Sigmoid colon (tissue), 6 donors: ENCODE measurements at regions not wholly inside any gene's neighbourhood (a gene's known extent, or its start where the extent isn't known, plus 50 kb on each side); places are given as distances from the start of the nearest gene placed in this dataset.

Experiments
- DNase-seq: peaks from one replicate; pipeline ENCODE4 v3.0.0-alpha.2; 2019
- H3K27ac ChIP-seq, 4 donors: fragments of 200-600 bp; sonication (generic); one replicate each; pipeline ENCODE4 v1.5.1; 2016 to 2019; ENCODE audit warnings: mild to moderate bottlenecking in 1 of 4
- H3K27me3 ChIP-seq, 3 donors: fragments of 200-600 bp; sonication (generic); one replicate each; pipeline ENCODE4 v1.5.1; 2019; ENCODE audit warnings: mild to moderate bottlenecking in 1 of 3
- H3K36me3 ChIP-seq, 4 donors: fragments of 200-600 bp; sonication (generic); one replicate each; pipeline ENCODE4 v1.5.1; 2016 to 2019
- H3K4me1 ChIP-seq, 4 donors: fragments of 200-600 bp; sonication (generic); one replicate each; pipeline ENCODE4 v1.5.1; 2017 to 2019
- H3K4me3 ChIP-seq, 4 donors: fragments of 200-600 bp; sonication (generic); one replicate each; pipeline ENCODE4 v1.5.1; 2017 to 2019; ENCODE audit warnings: mild to moderate bottlenecking in 2 of 4, moderate library complexity in 1 of 4
- H3K9me3 ChIP-seq, 4 donors: fragments of 200-600 bp in 3 of 4; sonication (generic) in 3 of 4; one replicate each; pipeline versions ENCODE4 v1.5.1 to v1.6.1; 2013 to 2019
- EP300 ChIP-seq, 4 donors: sonication (generic); formaldehyde crosslinking; IDR thresholded peaks; one replicate each; pipeline ENCODE4 v1.6.1; 2017; ENCODE audit warnings: antibody characterized with exemption in 4 of 4
- POLR2A ChIP-seq, 2 donors: fragments of 450-650 bp; IDR thresholded peaks; one replicate each; pipeline ENCODE4 v1.6.1; 2016; ENCODE audit warnings: antibody characterized with exemption in 2 of 2, mild to moderate bottlenecking in 2 of 2, moderate library complexity in 2 of 2
- POLR2AphosphoS5 ChIP-seq, 4 donors: sonication (generic); formaldehyde crosslinking; IDR thresholded peaks; one replicate each; pipeline ENCODE4 v1.6.1; 2017; ENCODE audit warnings: antibody characterized with exemption in 4 of 4
- WGBS, 2 donors: extraction: QIAGEN DNeasy Blood & Tissue Kit; methylation state at CpG; one replicate each; pipeline ENCODE4 v1.1.7; 2013; 5-methylcytosine and 5-hydroxymethylcytosine counted together
- intact Hi-C: fragments of 100-400 bp; cut with DNase I; formaldehyde crosslinking; loops from one replicate; pipeline ENCODE4 v1.15.1; 2023
- TF ChIP-seq, protein P1 (sequence below), 4 experiments: fragments of 450-650 bp in 3 of 4; fragments of 200-600 bp in 1 of 4; IDR thresholded peaks; one replicate each; pipeline ENCODE4 v1.5.1; 2016 to 2019; ENCODE audit warnings: antibody characterized with exemption in 4 of 4, mild to moderate bottlenecking in 3 of 4, moderate library complexity in 2 of 4
- donor health status: healthy with polysubstance abuse.
- donor health status: healthy.

DNA sequence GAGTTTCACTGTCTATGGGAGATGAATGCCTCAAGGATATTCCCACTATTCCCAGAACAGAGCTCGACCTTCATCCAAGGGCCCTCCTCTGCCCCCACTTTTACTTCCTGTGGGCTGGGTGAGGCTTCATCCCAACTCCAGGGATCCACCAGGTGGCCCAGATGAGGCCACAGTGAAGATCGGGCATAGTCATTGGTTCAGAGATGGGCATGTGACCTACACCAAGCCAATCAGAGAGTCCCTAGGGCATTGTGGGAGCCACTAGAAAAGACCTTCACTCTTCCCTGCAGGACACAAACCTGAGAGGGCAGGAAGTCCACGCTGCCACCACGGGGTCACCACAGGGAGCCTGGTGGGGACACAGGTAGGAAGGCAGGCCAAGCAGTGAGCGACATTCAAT lies 72.9 kb upstream of the SLC22A16 start:
- no peak for DNase-seq
- intact Hi-C loops = no loop called here
- no peaks in the 10 kb centered on the region for H3K36me3 ChIP-seq
- TF ChIP-seq EP300 (IDR thresholded peaks at IDR 0.05) (no peak), POLR2A (IDR thresholded peaks at IDR 0.05) (no peak), POLR2AphosphoS5 (IDR thresholded peaks at IDR 0.05) (no peak)
- TF ChIP-seq, protein P1, sequence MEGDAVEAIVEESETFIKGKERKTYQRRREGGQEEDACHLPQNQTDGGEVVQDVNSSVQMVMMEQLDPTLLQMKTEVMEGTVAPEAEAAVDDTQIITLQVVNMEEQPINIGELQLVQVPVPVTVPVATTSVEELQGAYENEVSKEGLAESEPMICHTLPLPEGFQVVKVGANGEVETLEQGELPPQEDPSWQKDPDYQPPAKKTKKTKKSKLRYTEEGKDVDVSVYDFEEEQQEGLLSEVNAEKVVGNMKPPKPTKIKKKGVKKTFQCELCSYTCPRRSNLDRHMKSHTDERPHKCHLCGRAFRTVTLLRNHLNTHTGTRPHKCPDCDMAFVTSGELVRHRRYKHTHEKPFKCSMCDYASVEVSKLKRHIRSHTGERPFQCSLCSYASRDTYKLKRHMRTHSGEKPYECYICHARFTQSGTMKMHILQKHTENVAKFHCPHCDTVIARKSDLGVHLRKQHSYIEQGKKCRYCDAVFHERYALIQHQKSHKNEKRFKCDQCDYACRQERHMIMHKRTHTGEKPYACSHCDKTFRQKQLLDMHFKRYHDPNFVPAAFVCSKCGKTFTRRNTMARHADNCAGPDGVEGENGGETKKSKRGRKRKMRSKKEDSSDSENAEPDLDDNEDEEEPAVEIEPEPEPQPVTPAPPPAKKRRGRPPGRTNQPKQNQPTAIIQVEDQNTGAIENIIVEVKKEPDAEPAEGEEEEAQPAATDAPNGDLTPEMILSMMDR (IDR thresholded peaks at IDR 0.05) = no peak
- WGBS, 2 donors = 92 to 94% methylated on average over 5 of the region's 5 CpGs
- no peak overlapping the region for H3K4me3 ChIP-seq
- no peak overlapping the region for H3K27ac ChIP-seq
- H3K4me1 ChIP-seq = no peaks in the 10 kb centered on the region
- peaks cover 0 to 5% (median 0%) of the 10 kb centered on the region in 4 donors for H3K9me3 ChIP-seq
- H3K27me3 ChIP-seq = no peaks in the 10 kb centered on the region

DNA sequence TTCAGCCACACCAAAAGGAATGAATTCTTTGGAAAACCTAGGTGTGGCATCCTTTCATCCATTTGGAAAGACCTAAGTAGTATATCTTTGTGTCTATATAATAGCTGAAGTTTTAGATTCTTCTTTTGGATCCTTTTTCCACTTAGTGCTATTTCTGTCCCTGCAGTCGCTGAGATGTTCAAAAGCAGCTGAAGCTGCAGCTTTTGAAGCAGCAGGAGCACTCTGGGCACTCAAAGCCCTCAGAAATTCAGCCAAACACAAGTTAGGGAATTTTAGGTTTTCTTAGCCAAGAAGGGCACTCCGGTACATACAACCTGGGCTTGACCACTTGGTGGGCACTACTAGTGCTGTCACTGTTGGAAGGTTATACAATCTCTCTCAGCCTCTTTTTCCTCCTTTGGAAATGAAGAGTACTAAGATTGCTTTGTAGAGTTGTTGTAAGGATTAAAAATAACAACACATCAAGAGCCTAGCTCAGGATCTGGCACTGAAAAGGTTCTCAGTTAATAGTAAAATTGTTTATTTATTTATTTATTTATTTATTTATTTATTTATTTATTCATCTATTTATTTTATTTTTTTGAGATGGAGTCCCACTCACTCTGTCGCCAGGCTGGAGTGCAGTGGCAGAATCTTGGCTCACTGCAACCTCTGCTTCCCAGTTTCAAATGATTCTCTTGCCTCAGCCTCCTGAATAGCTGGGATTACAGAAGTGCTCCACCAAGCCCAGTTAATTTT lies 71.9 kb upstream of the SLC22A16 start:
- 83 to 88% methylated on average over 3 of the region's 3 CpGs for WGBS, 2 donors
- TF ChIP-seq POLR2A (IDR thresholded peaks at IDR 0.05) = no peak
- no peak for TF ChIP-seq POLR2AphosphoS5 (IDR thresholded peaks at IDR 0.05)
- TF ChIP-seq EP300 (IDR thresholded peaks at IDR 0.05) = no peak
- TF ChIP-seq, protein P1 (IDR thresholded peaks at IDR 0.05) = no peak
- DNase-seq = no peak
- peaks cover 0 to 5% (median 0%) of the 10 kb centered on the region in 4 donors for H3K9me3 ChIP-seq
- H3K36me3 ChIP-seq = no peaks in the 10 kb centered on the region
- H3K4me3 ChIP-seq = no peak overlapping the region
- intact Hi-C loops = no loop called here
- H3K27me3 ChIP-seq = no peaks in the 10 kb centered on the region
- no peak overlapping the region for H3K27ac ChIP-seq
- no peaks in the 10 kb centered on the region for H3K4me1 ChIP-seq

DNA sequence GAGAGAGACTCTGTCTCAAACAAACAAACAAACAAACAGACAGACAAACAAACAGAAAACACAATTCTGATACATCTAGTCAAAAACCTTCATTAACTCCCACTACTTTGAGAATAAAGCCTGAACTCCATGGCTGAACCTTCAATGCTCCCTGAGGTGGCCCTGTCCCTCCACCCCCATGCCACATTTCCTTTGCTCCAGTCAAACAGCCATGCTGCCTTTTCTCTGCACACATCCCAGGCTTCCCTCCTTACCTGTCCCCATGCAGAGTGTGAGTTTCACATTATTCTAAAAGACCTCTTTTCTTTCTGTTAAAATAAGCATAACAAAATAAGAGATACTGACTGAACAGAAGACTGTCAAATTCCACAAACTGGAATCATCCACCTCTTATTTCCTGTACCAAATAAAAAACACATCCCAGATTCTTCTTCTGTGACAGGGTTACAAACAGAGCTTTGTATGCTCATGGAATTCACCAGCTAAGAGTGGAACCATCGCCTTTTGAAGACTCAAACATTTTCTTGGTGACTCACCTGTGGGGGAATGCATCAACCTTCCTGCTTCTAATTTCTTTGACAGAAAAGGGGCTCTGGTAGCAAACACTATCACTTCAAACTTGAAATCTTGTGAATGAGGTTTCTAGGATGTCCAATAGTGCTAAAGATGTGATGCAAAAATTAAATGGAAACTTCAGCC lies 71.0 kb upstream of the SLC22A16 start:
- no peak for DNase-seq
- Histone ChIP-seq H3K9me3 (peaks cover 0 to 5% (median 0%) of the 10 kb centered on the region in 4 donors), H3K4me1 (no peaks in the 10 kb centered on the region), H3K27ac (no peak overlapping the region), H3K4me3 (no peak overlapping the region), H3K36me3 (no peaks in the 10 kb centered on the region), H3K27me3 (no peaks in the 10 kb centered on the region)
- WGBS, 2 donors = 88% methylated on average over 1 of the region's 1 CpG
- no peak for TF ChIP-seq POLR2AphosphoS5 (IDR thresholded peaks at IDR 0.05)
- TF ChIP-seq POLR2A (IDR thresholded peaks at IDR 0.05) = no peak
- no peak for TF ChIP-seq EP300 (IDR thresholded peaks at IDR 0.05)
- TF ChIP-seq, protein P1 (IDR thresholded peaks at IDR 0.05) = no peak
- intact Hi-C loops = no loop called here

DNA sequence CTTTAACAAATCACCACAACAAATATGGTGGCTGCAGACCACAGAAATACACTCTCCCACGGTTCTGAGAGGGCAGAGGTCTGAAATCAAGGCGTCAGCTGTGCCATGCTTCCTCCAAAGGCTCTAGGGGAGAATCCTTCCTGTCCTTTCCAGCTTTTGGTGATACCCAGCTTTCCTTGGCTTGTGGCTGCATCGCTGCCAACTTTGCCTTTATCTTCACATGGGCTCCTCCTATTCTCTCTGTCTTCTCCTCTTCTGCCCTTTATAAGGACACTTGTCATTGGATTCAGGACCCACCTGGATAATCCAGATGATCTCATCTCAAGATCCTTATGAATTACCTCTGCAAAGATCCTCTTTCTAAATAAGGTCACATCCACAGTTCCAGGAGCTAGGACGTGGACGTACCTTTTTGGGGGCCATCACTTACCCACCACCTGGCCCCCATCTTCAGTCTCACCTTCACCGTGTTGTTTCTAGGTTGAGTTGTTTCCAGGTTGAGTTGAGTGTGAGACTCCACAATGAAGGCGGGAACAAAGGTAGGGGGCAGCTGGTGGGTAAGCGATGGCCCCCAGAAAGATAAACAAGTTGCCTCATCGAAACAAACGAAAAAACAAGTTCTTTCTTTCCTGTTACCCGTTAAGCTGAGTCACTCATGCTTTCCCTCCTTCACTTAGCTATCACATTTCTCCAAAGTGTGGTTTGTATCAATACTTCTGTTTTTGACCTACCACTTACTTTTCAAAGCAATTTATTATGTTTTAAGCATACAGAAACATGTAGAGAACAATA lies 68.9 kb upstream of the SLC22A16 start:
- no peak overlapping the region for H3K4me3 ChIP-seq
- DNase-seq = no peak
- WGBS, 2 donors = 86 to 91% methylated on average over 11 of the region's 11 CpGs
- intact Hi-C loops = no loop called here
- H3K9me3 ChIP-seq = no peaks in the 10 kb centered on the region
- no peaks in the 10 kb centered on the region for H3K27me3 ChIP-seq
- TF ChIP-seq POLR2AphosphoS5 (IDR thresholded peaks at IDR 0.05) = no peak
- no peak for TF ChIP-seq POLR2A (IDR thresholded peaks at IDR 0.05)
- TF ChIP-seq, protein P1 (IDR thresholded peaks at IDR 0.05) = no peak
- TF ChIP-seq EP300 (IDR thresholded peaks at IDR 0.05) = no peak
- H3K36me3 ChIP-seq = no peaks in the 10 kb centered on the region
- H3K4me1 ChIP-seq = no peaks in the 10 kb centered on the region
- no peak overlapping the region for H3K27ac ChIP-seq
